ENCODE measurements at regions not wholly inside any gene's neighbourhood (a gene's known extent, or its start where the extent isn't known, plus 50 kb on each side); places are given as distances from the start of the nearest gene placed in this dataset.

DNA sequence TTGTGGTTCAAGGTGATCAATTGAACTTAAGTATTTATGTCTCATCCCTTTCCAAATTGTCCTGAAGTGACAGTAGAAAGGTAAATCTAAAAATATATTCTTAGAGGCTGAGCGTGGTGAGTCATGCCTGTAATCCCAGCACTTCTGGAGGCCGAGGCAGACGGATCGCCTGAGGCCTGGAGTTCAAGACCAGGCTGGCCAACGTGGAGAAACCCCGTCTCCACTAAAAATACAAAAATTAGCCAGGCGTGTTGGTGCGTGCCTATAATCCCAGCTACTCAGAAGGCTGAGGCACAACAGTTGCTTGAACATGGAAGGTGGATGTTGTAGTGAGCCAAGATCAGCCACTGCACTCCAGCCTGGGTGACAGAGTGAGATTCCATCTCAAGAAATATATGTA lies 226.6 kb downstream of the DPH6 start:
- no peak overlapping the region for H3K4me3 ChIP-seq (replicated peaks in 1 of 3; ENCODE audit: insufficient read depth in 1 of 3, low read depth in 1 of 3, low read length in 3 of 3)
- TF ChIP-seq EZH2 (IDR thresholded peaks at IDR 0.05; ENCODE audit: borderline replicate concordance, low read depth, low read length, severe bottlenecking) (no peak), POLR2AphosphoS5 (IDR thresholded peaks at IDR 0.05; ENCODE audit: insufficient read depth, low read depth, low read length) (no peak), FOS (IDR thresholded peaks at IDR 0.05; ENCODE audit: borderline replicate concordance, insufficient read depth, low read length) (no peak)
- TF ChIP-seq, protein P1, sequence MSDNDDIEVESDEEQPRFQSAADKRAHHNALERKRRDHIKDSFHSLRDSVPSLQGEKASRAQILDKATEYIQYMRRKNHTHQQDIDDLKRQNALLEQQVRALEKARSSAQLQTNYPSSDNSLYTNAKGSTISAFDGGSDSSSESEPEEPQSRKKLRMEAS (IDR thresholded peaks at IDR 0.05; ENCODE audit: insufficient read depth, insufficient read length) = no peak
- TF ChIP-seq, protein P2, sequence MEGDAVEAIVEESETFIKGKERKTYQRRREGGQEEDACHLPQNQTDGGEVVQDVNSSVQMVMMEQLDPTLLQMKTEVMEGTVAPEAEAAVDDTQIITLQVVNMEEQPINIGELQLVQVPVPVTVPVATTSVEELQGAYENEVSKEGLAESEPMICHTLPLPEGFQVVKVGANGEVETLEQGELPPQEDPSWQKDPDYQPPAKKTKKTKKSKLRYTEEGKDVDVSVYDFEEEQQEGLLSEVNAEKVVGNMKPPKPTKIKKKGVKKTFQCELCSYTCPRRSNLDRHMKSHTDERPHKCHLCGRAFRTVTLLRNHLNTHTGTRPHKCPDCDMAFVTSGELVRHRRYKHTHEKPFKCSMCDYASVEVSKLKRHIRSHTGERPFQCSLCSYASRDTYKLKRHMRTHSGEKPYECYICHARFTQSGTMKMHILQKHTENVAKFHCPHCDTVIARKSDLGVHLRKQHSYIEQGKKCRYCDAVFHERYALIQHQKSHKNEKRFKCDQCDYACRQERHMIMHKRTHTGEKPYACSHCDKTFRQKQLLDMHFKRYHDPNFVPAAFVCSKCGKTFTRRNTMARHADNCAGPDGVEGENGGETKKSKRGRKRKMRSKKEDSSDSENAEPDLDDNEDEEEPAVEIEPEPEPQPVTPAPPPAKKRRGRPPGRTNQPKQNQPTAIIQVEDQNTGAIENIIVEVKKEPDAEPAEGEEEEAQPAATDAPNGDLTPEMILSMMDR (IDR thresholded peaks at IDR 0.05; ENCODE audit: extremely low read depth in 1 of 2, insufficient read depth in 1 of 2, low read depth in 1 of 2, low read length in 2 of 2) = no peak
- no peaks in the 10 kb centered on the region for H3K27me3 ChIP-seq (ENCODE audit: control insufficient read depth in 2 of 2, insufficient read depth in 2 of 2, low read length in 2 of 2)
- no peak for FAIRE-seq
- dilution Hi-C loops (cut with MboI; ENCODE audit: extremely low pct_ligation_motif_present, low sequenced_read_pairs) (no loop called here), intact Hi-C loops (cut with micrococcal nuclease) (no loop called here)
- H3K9ac ChIP-seq (replicated peaks; ENCODE audit: extremely low read depth, insufficient read depth, low read length) = no peak overlapping the region
- H3K79me2 ChIP-seq (ENCODE audit: control insufficient read depth, insufficient read depth, low read length) = no peaks in the 10 kb centered on the region
- DNase-seq (ENCODE audit: low read depth, low spot score) = no peak
- H3K4me2 ChIP-seq (ENCODE audit: insufficient read depth, low read length) = no peak overlapping the region
- CTCF ChIA-PET = interaction anchor here (4.2 kb wide), 1 partner anchor 125 kb away, joined by 17 read pairs; no protein-coding TSS in a partner anchor
- no TSS peak for BruUV-seq (replicated peaks)
- no peak overlapping the region for H2AFZ ChIP-seq (ENCODE audit: low read depth, low read length)
- H4K20me1 ChIP-seq (replicated peaks; ENCODE audit: control insufficient read depth, extremely low read depth, insufficient read depth, low read length) = no peaks in the 10 kb centered on the region
- H3K36me3 ChIP-seq (ENCODE audit: control insufficient read depth in 2 of 2, extremely low read depth in 1 of 2, insufficient read depth in 2 of 2, low read length in 2 of 2) = no peaks in the 10 kb centered on the region
- POLR2A ChIA-PET = no interaction called here
- H3K9me3 ChIP-seq (replicated peaks; ENCODE audit: control insufficient read depth, insufficient read depth, low read length) = no peaks in the 10 kb centered on the region
- no peaks in the 10 kb centered on the region for H3K9me1 ChIP-seq (replicated peaks; ENCODE audit: control insufficient read depth, extremely low read depth, insufficient read depth, low read length)
- H3K27ac ChIP-seq (ENCODE audit: insufficient read depth, low read depth, low read length) = no peak overlapping the region
- no peaks in the 10 kb centered on the region for H3K4me1 ChIP-seq (ENCODE audit: control insufficient read depth, extremely low read depth, insufficient read depth, low read length)

DNA sequence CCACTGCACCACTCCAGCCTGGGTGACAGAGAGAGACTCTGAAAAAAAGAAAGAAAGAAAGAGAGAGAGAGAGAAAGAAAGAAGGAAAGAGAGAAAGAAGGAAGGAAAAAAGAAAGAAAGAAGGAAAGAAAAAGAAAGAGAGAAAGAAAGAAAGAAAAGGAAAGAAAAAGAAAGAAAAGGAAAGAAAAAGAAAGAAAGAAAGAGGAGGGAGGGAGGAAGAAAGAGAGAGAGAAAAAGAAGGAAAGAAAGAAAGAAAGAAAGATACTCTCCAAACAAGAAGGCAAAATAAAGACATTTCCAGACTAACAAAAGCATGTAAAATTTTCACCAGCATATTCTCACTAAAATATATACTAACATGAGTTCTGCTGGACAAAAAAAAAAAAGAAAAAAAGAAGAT lies 228.7 kb downstream of the DPH6 start:
- H3K27me3 ChIP-seq (ENCODE audit: control insufficient read depth in 2 of 2, insufficient read depth in 2 of 2, low read length in 2 of 2) = no peaks in the 10 kb centered on the region
- no peaks in the 10 kb centered on the region for H3K79me2 ChIP-seq (ENCODE audit: control insufficient read depth, insufficient read depth, low read length)
- H3K9me1 ChIP-seq (replicated peaks; ENCODE audit: control insufficient read depth, extremely low read depth, insufficient read depth, low read length) = no peaks in the 10 kb centered on the region
- no peak overlapping the region for H2AFZ ChIP-seq (ENCODE audit: low read depth, low read length)
- no peaks in the 10 kb centered on the region for H3K36me3 ChIP-seq (ENCODE audit: control insufficient read depth in 2 of 2, extremely low read depth in 1 of 2, insufficient read depth in 2 of 2, low read length in 2 of 2)
- DNase-seq (ENCODE audit: low read depth, low spot score) (no peak), FAIRE-seq (no peak)
- ChIA-PET CTCF (no interaction called here), POLR2A (no interaction called here)
- H3K4me1 ChIP-seq (ENCODE audit: control insufficient read depth, extremely low read depth, insufficient read depth, low read length) = no peaks in the 10 kb centered on the region
- no peak overlapping the region for H3K27ac ChIP-seq (ENCODE audit: insufficient read depth, low read depth, low read length)
- BruUV-seq (replicated peaks) = no TSS peak
- no peaks in the 10 kb centered on the region for H3K9me3 ChIP-seq (replicated peaks; ENCODE audit: control insufficient read depth, insufficient read depth, low read length)
- no peaks in the 10 kb centered on the region for H4K20me1 ChIP-seq (replicated peaks; ENCODE audit: control insufficient read depth, extremely low read depth, insufficient read depth, low read length)
- dilution Hi-C loops (cut with MboI; ENCODE audit: extremely low pct_ligation_motif_present, low sequenced_read_pairs) = no loop called here
- H3K4me3 ChIP-seq (replicated peaks in 1 of 3; ENCODE audit: insufficient read depth in 1 of 3, low read depth in 1 of 3, low read length in 3 of 3) = no peak overlapping the region
- TF ChIP-seq POLR2A (IDR thresholded peaks at IDR 0.05; ENCODE audit: low read depth, low read length) (no peak), MYC (IDR thresholded peaks at IDR 0.05; ENCODE audit: low read depth, low read length) (no peak), JUN (IDR thresholded peaks at IDR 0.05; ENCODE audit: borderline replicate concordance, insufficient read depth, insufficient read length, low read depth) (no peak), EZH2 (IDR thresholded peaks at IDR 0.05; ENCODE audit: borderline replicate concordance, low read depth, low read length, severe bottlenecking) (no peak), POLR2AphosphoS5 (IDR thresholded peaks at IDR 0.05; ENCODE audit: insufficient read depth, low read depth, low read length) (no peak), FOS (IDR thresholded peaks at IDR 0.05; ENCODE audit: borderline replicate concordance, insufficient read depth, low read length) (no peak)
- TF ChIP-seq, protein P2 (IDR thresholded peaks at IDR 0.05; ENCODE audit: extremely low read depth in 1 of 2, insufficient read depth in 1 of 2, low read depth in 1 of 2, low read length in 2 of 2) = no peak
- TF ChIP-seq, protein P1 (IDR thresholded peaks at IDR 0.05; ENCODE audit: insufficient read depth, insufficient read length) = no peak
- intact Hi-C loops (cut with micrococcal nuclease) = no loop called here
- H3K9ac ChIP-seq (replicated peaks; ENCODE audit: extremely low read depth, insufficient read depth, low read length) = no peak overlapping the region
- no peak overlapping the region for H3K4me2 ChIP-seq (ENCODE audit: insufficient read depth, low read length)

Data from endothelial cell of umbilical vein (primary cell).